ENCODE measurements at regions not wholly inside any gene's neighbourhood (a gene's known extent, or its start where the extent isn't known, plus 50 kb on each side); places are given as distances from the start of the nearest gene placed in this dataset.

- TF ChIP-seq, protein P1, sequence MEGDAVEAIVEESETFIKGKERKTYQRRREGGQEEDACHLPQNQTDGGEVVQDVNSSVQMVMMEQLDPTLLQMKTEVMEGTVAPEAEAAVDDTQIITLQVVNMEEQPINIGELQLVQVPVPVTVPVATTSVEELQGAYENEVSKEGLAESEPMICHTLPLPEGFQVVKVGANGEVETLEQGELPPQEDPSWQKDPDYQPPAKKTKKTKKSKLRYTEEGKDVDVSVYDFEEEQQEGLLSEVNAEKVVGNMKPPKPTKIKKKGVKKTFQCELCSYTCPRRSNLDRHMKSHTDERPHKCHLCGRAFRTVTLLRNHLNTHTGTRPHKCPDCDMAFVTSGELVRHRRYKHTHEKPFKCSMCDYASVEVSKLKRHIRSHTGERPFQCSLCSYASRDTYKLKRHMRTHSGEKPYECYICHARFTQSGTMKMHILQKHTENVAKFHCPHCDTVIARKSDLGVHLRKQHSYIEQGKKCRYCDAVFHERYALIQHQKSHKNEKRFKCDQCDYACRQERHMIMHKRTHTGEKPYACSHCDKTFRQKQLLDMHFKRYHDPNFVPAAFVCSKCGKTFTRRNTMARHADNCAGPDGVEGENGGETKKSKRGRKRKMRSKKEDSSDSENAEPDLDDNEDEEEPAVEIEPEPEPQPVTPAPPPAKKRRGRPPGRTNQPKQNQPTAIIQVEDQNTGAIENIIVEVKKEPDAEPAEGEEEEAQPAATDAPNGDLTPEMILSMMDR (IDR thresholded peaks at IDR 0.05), result no peak
- TF ChIP-seq POLR2A (IDR thresholded peaks at IDR 0.05) (no peak), POLR2AphosphoS5 (IDR thresholded peaks at IDR 0.05) (no peak), EP300 (IDR thresholded peaks at IDR 0.05) (no peak)
These were observed 258.9 kb upstream of the GULP1 start for GRCh38 chr2:188032786-188033185.

All from stomach (tissue), 4 donors.